A673 (cell line): ENCODE measurements at regions not wholly inside any gene's neighbourhood (a gene's known extent, or its start where the extent isn't known, plus 50 kb on each side); places are given as distances from the start of the nearest gene placed in this dataset.

Source experiments
- BruUV-seq: library from RNA; stranded (reverse); fragments of 400-500 nt; replicated peaks from 2 replicates; lab custom pipeline; 2021; lab: Mats Ljungman, UMichigan
- CTCF ChIA-PET: fragments of 300-600 bp; sonication (Branson Sonifier 250); formaldehyde crosslinking; loops from one replicate; lab custom pipeline; 2022; ENCODE audit warnings: antibody characterized with exemption; lab: Charles Lee
- POLR2A ChIA-PET: fragments of 300-600 bp; sonication (Branson Sonifier 250); formaldehyde crosslinking; loops from one replicate; lab custom pipeline; 2022; ENCODE audit warnings: antibody characterized with exemption; ENCODE audit not compliant: low non-redundant PET; lab: Charles Lee
- DNase-seq: peaks from one replicate; pipeline ENCODE4 v3.0.0-alpha.2; 2015; ENCODE audit warnings: low spot score
- H3K27ac ChIP-seq: fragments of 200-600 bp; sonication (generic); 2 replicates; pipeline ENCODE4 v1.5.1; 2016; ENCODE audit warnings: mixed run types, low read depth, mild to moderate bottlenecking, mixed read lengths, antibody characterized with exemption, low read length; ENCODE audit not compliant: poor library complexity, severe bottlenecking
- H3K27me3 ChIP-seq: fragments of 200-600 bp; sonication (generic); replicated peaks from 2 replicates; pipeline ENCODE4 v1.6.1; 2017; ENCODE audit warnings: mixed run types, low read depth, mild to moderate bottlenecking, mixed read lengths, antibody characterized with exemption, low read length; ENCODE audit not compliant: insufficient read depth, poor library complexity
- H3K36me3 ChIP-seq: fragments of 200-600 bp; sonication (generic); 2 replicates; pipeline ENCODE4 v1.6.1; 2016; ENCODE audit warnings: mixed run types, mild to moderate bottlenecking, mixed read lengths, antibody characterized with exemption, low read length; ENCODE audit not compliant: insufficient read depth, poor library complexity, severe bottlenecking
- H3K4me1 ChIP-seq: fragments of 200-600 bp; sonication (generic); 2 replicates; pipeline ENCODE4 v1.6.1; 2017; ENCODE audit warnings: mixed run types, mild to moderate bottlenecking, mixed read lengths, antibody characterized with exemption, low read length; ENCODE audit not compliant: insufficient read depth, poor library complexity, severe bottlenecking
- H3K4me3 ChIP-seq: fragments of 200-600 bp; sonication (generic); 2 replicates; pipeline ENCODE4 v1.5.1; 2016; ENCODE audit warnings: low read depth, mixed run types, mild to moderate bottlenecking, mixed read lengths, low read length; ENCODE audit not compliant: poor library complexity, severe bottlenecking
- H3K9me3 ChIP-seq: fragments of 200-600 bp; sonication (generic); 2 replicates; pipeline ENCODE4 v1.6.1; 2016; ENCODE audit warnings: mixed run types, low read depth, mild to moderate bottlenecking, mixed read lengths, antibody characterized with exemption, low read length; ENCODE audit not compliant: poor library complexity, severe bottlenecking
- EZH2 ChIP-seq: fragments of 200-600 bp; sonication (generic); IDR thresholded peaks from 2 replicates; pipeline ENCODE4 v1.6.1; 2017; ENCODE audit warnings: borderline replicate concordance, low read depth, mild to moderate bottlenecking, mixed read lengths, antibody characterized with exemption, low read length; ENCODE audit not compliant: poor library complexity, severe bottlenecking
- intact Hi-C: fragments of 100-400 bp; cut with micrococcal nuclease; formaldehyde crosslinking; loops from one replicate; pipeline ENCODE4 v1.10.0; 2022; ENCODE audit not compliant: unreplicated experiment
- TF ChIP-seq, protein P1 (sequence below): fragments of 300-800, 200-600 bp; sonication (generic); conservative IDR thresholded peaks from 2 replicates; pipeline ENCODE4 v1.5.1; 2017; ENCODE audit warnings: low read depth, mild to moderate bottlenecking, antibody characterized with exemption, low read length, moderate library complexity, mixed read lengths

DNA sequence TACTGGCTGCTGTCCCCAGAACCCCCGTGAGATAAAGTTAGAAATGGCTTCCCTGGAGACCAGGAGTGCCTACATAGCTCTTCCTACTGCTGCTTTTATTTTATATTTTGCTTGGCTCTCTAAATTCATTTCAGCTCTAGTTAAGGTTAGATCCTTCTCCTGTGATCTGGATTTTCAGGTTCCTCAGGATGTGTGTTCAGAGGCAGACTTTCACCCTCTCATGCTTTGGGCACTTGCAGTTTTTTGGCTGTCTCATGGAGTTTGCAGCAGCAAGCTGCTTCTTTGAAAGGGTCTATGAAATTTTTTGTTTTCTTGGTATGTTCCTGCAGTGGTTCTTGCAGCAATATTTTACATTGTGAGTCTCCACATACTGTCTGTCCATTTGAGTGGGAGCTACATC lies 93.3 kb downstream of the ATP23 start:
- Histone ChIP-seq H3K36me3 (no peaks in the 10 kb centered on the region), H3K4me1 (no peaks in the 10 kb centered on the region), H3K4me3 (no peak overlapping the region), H3K27ac (no peak overlapping the region), H3K9me3 (peaks cover 6% of the 10 kb centered on the region), H3K27me3 (no peaks in the 10 kb centered on the region)
- POLR2A ChIA-PET: no interaction called here
- DNase-seq: no peak
- intact Hi-C loops: no loop called here
- no peak for TF ChIP-seq EZH2
- TF ChIP-seq, protein P1, sequence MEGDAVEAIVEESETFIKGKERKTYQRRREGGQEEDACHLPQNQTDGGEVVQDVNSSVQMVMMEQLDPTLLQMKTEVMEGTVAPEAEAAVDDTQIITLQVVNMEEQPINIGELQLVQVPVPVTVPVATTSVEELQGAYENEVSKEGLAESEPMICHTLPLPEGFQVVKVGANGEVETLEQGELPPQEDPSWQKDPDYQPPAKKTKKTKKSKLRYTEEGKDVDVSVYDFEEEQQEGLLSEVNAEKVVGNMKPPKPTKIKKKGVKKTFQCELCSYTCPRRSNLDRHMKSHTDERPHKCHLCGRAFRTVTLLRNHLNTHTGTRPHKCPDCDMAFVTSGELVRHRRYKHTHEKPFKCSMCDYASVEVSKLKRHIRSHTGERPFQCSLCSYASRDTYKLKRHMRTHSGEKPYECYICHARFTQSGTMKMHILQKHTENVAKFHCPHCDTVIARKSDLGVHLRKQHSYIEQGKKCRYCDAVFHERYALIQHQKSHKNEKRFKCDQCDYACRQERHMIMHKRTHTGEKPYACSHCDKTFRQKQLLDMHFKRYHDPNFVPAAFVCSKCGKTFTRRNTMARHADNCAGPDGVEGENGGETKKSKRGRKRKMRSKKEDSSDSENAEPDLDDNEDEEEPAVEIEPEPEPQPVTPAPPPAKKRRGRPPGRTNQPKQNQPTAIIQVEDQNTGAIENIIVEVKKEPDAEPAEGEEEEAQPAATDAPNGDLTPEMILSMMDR: no peak
- CTCF ChIA-PET: no interaction called here
- BruUV-seq: no TSS peak

DNA sequence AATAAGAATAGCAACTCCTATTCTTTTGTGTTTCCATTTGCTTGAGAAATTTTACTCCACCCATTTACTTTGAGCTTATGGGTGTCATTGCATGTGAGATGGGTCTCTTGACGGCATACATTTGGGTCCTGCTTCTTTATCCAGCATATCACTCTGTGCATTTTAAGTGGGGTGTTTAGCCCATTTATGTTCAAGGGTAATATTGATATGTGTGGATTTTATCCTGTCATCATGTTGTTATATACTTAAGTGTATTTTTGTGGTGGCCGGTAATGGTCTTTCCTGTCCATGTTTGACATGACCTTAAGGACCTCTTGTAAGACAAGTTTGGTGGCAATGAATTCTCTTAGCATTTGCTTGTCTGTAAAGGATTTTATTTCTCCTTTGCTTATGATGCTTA lies 100.1 kb downstream of the ATP23 start:
- no peak overlapping the region for H3K4me3 ChIP-seq
- intact Hi-C loops: no loop called here
- ChIA-PET POLR2A (no interaction called here), CTCF (no interaction called here)
- no peaks in the 10 kb centered on the region for H3K27me3 ChIP-seq
- no peak overlapping the region for H3K27ac ChIP-seq
- no peak for TF ChIP-seq EZH2
- TF ChIP-seq, protein P1: no peak
- no peaks in the 10 kb centered on the region for H3K4me1 ChIP-seq
- no TSS peak for BruUV-seq
- H3K9me3 ChIP-seq: peaks cover 6% of the 10 kb centered on the region
- no peaks in the 10 kb centered on the region for H3K36me3 ChIP-seq
- no peak for DNase-seq

DNA sequence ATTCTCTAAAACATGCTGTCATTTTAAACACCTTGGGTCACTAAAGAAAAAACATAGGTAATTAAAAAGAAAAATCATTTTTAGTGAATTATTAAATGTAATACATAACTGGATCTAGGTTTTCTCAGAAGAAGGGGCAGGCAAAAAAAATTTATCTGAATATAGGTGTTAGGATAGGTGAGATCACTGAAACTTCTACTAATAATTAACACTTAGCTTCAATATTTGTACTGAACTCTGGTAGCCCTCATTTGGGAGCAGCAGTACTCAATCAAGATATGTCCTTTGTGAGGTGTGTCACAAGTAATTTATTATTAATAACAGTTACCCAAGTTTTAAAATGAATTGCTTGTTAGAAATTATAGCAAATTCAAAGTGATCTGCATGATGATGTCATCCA lies 103.6 kb downstream of the ATP23 start:
- ChIA-PET CTCF (no interaction called here), POLR2A (no interaction called here)
- H3K27me3 ChIP-seq: no peaks in the 10 kb centered on the region
- H3K27ac ChIP-seq: no peak overlapping the region
- H3K4me1 ChIP-seq: no peaks in the 10 kb centered on the region
- H3K4me3 ChIP-seq: no peak overlapping the region
- intact Hi-C loops: no loop called here
- H3K36me3 ChIP-seq: no peaks in the 10 kb centered on the region
- no TSS peak for BruUV-seq
- no peak for DNase-seq
- H3K9me3 ChIP-seq: no peaks in the 10 kb centered on the region
- TF ChIP-seq EZH2: no peak
- TF ChIP-seq, protein P1: no peak
